ENCODE measurements at regions not wholly inside any gene's neighbourhood (a gene's known extent, or its start where the extent isn't known, plus 50 kb on each side); places are given as distances from the start of the nearest gene placed in this dataset.

DNA sequence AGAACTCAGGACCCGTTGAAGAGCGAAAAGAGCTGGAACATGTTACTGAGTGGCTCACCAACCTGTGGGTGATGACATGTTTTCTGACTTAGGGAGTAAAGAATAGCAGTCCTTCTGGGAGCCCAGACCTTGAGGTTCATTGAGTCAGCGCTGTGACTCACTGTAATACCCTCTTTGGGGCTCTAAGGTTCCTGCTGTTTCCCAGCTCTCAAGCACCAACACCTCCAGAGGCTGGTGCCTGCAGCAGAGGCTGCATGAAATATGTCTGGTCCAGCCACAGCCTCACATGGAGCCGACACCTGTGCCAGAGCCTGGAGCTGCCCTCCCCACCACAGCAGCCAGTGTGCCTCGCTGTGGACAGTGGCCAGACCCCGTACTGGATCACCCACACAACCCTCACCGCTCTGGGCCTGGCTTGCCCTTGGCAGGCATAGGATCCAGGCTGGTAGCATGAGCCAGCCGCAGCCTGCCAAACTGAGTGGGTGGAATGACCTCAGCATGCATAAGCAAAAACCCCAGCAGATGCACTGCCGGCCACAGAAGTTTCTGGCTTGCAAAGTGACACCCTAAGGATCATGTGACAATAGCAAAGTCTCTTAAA is 143.5 kb upstream of the MRPS30 start:
- no peak for TF ChIP-seq EZH2phosphoT487 (IDR thresholded peaks at IDR 0.05; ENCODE audit: borderline replicate concordance, low read depth, low read length)
- TF ChIP-seq, protein P1, sequence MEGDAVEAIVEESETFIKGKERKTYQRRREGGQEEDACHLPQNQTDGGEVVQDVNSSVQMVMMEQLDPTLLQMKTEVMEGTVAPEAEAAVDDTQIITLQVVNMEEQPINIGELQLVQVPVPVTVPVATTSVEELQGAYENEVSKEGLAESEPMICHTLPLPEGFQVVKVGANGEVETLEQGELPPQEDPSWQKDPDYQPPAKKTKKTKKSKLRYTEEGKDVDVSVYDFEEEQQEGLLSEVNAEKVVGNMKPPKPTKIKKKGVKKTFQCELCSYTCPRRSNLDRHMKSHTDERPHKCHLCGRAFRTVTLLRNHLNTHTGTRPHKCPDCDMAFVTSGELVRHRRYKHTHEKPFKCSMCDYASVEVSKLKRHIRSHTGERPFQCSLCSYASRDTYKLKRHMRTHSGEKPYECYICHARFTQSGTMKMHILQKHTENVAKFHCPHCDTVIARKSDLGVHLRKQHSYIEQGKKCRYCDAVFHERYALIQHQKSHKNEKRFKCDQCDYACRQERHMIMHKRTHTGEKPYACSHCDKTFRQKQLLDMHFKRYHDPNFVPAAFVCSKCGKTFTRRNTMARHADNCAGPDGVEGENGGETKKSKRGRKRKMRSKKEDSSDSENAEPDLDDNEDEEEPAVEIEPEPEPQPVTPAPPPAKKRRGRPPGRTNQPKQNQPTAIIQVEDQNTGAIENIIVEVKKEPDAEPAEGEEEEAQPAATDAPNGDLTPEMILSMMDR (conservative IDR thresholded peaks at IDR 0.05; ENCODE audit: low read length): no peak
- intact Hi-C loops (cut with micrococcal nuclease; ENCODE audit: unreplicated experiment): no loop called here
- Histone ChIP-seq H3K79me2 (ENCODE audit: insufficient read depth, low read depth, low read length) (no peaks in the 10 kb centered on the region), H3K27ac (ENCODE audit: low read depth, low read length, poor library complexity, severe bottlenecking) (no peak overlapping the region), H3K4me1 (ENCODE audit: insufficient read depth, low read length, poor library complexity, severe bottlenecking) (no peaks in the 10 kb centered on the region), H3K9me3 (ENCODE audit: low read length) (no peaks in the 10 kb centered on the region), H3K4me3 (ENCODE audit: low read depth, low read length, poor library complexity, severe bottlenecking) (no peak overlapping the region), H2AFZ (ENCODE audit: low read length) (no peak overlapping the region), H3K9me2 (ENCODE audit: insufficient read depth, low read length) (no peaks in the 10 kb centered on the region), H3K36me3 (ENCODE audit: insufficient read depth, low read length) (no peaks in the 10 kb centered on the region), H3K4me2 (ENCODE audit: low read length) (no peak overlapping the region), H4K20me1 (ENCODE audit: insufficient read depth, low read length) (no peaks in the 10 kb centered on the region)
- CTCF ChIA-PET (ENCODE audit: unreplicated experiment): no interaction called here
- no peak for DNase-seq (ENCODE audit: low spot score)
- POLR2A ChIA-PET: no interaction called here
- BruUV-seq (replicated peaks): no TSS peak

DNA sequence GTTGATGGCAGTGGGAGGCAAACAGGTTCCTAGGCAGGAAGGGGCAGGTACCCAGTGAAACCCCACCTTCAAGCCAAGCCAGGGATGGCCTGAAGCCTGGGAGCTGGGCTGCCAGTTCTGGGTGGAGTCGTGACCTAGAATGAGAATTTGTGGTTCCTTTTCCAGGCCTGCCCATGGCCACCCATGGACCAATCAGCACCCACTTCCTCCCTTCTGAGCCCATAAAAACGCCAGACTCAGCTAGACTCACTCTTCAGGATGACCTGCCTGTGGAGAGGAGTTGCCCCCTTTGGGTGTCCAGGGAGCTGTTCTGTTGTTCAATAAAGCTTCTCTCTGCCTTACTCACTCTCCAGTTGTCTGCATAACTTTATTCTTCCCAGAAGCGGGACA is 144.0 kb upstream of the MRPS30 start:
- H3K4me2 ChIP-seq (ENCODE audit: low read length): no peak overlapping the region
- intact Hi-C loops (cut with micrococcal nuclease; ENCODE audit: unreplicated experiment): no loop called here
- TF ChIP-seq EZH2phosphoT487 (IDR thresholded peaks at IDR 0.05; ENCODE audit: borderline replicate concordance, low read depth, low read length): no peak
- TF ChIP-seq, protein P1 (conservative IDR thresholded peaks at IDR 0.05; ENCODE audit: low read length): no peak
- BruUV-seq (replicated peaks): no TSS peak
- no peaks in the 10 kb centered on the region for H3K36me3 ChIP-seq (ENCODE audit: insufficient read depth, low read length)
- no peaks in the 10 kb centered on the region for H3K9me3 ChIP-seq (ENCODE audit: low read length)
- H3K4me3 ChIP-seq (ENCODE audit: low read depth, low read length, poor library complexity, severe bottlenecking): no peak overlapping the region
- no peak overlapping the region for H3K27ac ChIP-seq (ENCODE audit: low read depth, low read length, poor library complexity, severe bottlenecking)
- no peaks in the 10 kb centered on the region for H3K9me2 ChIP-seq (ENCODE audit: insufficient read depth, low read length)
- no peak for DNase-seq (ENCODE audit: low spot score)
- H4K20me1 ChIP-seq (ENCODE audit: insufficient read depth, low read length): no peaks in the 10 kb centered on the region
- ChIA-PET CTCF (ENCODE audit: unreplicated experiment) (no interaction called here), POLR2A (no interaction called here)
- no peak overlapping the region for H2AFZ ChIP-seq (ENCODE audit: low read length)
- no peaks in the 10 kb centered on the region for H3K79me2 ChIP-seq (ENCODE audit: insufficient read depth, low read depth, low read length)
- no peaks in the 10 kb centered on the region for H3K4me1 ChIP-seq (ENCODE audit: insufficient read depth, low read length, poor library complexity, severe bottlenecking)

GRCh38 chr5:44663991-44664710 is 144.6 kb upstream of the MRPS30 start:
- DNase-seq (ENCODE audit: low spot score): no peak
- H2AFZ ChIP-seq (ENCODE audit: low read length): no peak overlapping the region
- no peak overlapping the region for H3K27ac ChIP-seq (ENCODE audit: low read depth, low read length, poor library complexity, severe bottlenecking)
- no peaks in the 10 kb centered on the region for H4K20me1 ChIP-seq (ENCODE audit: insufficient read depth, low read length)
- no peak for TF ChIP-seq EZH2phosphoT487 (IDR thresholded peaks at IDR 0.05; ENCODE audit: borderline replicate concordance, low read depth, low read length)
- TF ChIP-seq, protein P1 (conservative IDR thresholded peaks at IDR 0.05; ENCODE audit: low read length): no peak
- ChIA-PET POLR2A (no interaction called here), CTCF (ENCODE audit: unreplicated experiment) (no interaction called here)
- H3K4me3 ChIP-seq (ENCODE audit: low read depth, low read length, poor library complexity, severe bottlenecking): no peak overlapping the region
- no peaks in the 10 kb centered on the region for H3K9me2 ChIP-seq (ENCODE audit: insufficient read depth, low read length)
- H3K36me3 ChIP-seq (ENCODE audit: insufficient read depth, low read length): no peaks in the 10 kb centered on the region
- H3K4me1 ChIP-seq (ENCODE audit: insufficient read depth, low read length, poor library complexity, severe bottlenecking): no peaks in the 10 kb centered on the region
- H3K79me2 ChIP-seq (ENCODE audit: insufficient read depth, low read depth, low read length): no peaks in the 10 kb centered on the region
- no peak overlapping the region for H3K4me2 ChIP-seq (ENCODE audit: low read length)
- no TSS peak for BruUV-seq (replicated peaks)
- H3K9me3 ChIP-seq (ENCODE audit: low read length): no peaks in the 10 kb centered on the region
- intact Hi-C loops (cut with micrococcal nuclease; ENCODE audit: unreplicated experiment): no loop called here

Data from OCI-LY7 (cell line).